ENCODE measurements at regions not wholly inside any gene's neighbourhood (a gene's known extent, or its start where the extent isn't known, plus 50 kb on each side); places are given as distances from the start of the nearest gene placed in this dataset.

- TF ChIP-seq EP300 (IDR thresholded peaks at IDR 0.05): no peak
- no peak for TF ChIP-seq POLR2AphosphoS5 (IDR thresholded peaks at IDR 0.05)
- no peak for TF ChIP-seq CTCF (IDR thresholded peaks at IDR 0.05)
- TF ChIP-seq POLR2A (IDR thresholded peaks at IDR 0.05): no peak
- WGBS, 2 donors: 82 to 83% methylated on average over 22 of the region's 22 CpGs
- intact Hi-C loops (cut with DNase I): no loop called here
- H3K27me3 ChIP-seq: no peaks in the 10 kb centered on the region
- DNase-seq: no peak
- peaks cover 0 to 44% (median 28%) of the 10 kb centered on the region in 4 donors for H3K4me1 ChIP-seq
- no peaks in the 10 kb centered on the region for H3K9me3 ChIP-seq
- H3K36me3 ChIP-seq: no peaks in the 10 kb centered on the region
- no peak overlapping the region for H3K4me3 ChIP-seq
- no peak overlapping the region for H3K27ac ChIP-seq
These were observed 93.4 kb downstream of the THBS2 start for GRCh38 chr6:169160091-169160854.

- TF ChIP-seq EP300 (IDR thresholded peaks at IDR 0.05): no peak
- H3K36me3 ChIP-seq: no peaks in the 10 kb centered on the region
- DNase-seq: no peak
- peaks cover 0 to 38% (median 26%) of the 10 kb centered on the region in 4 donors for H3K4me1 ChIP-seq
- WGBS, 2 donors: 87 to 95% methylated on average over 15 of the region's 15 CpGs
- intact Hi-C loops (cut with DNase I): no loop called here
- H3K27me3 ChIP-seq: no peaks in the 10 kb centered on the region
- H3K4me3 ChIP-seq: no peak overlapping the region
- peak overlapping the region in 2 of 4 donors; percentile 61 to 66 for H3K27ac ChIP-seq
- no peaks in the 10 kb centered on the region for H3K9me3 ChIP-seq
These were observed 94.3 kb downstream of the THBS2 start for GRCh38 chr6:169159331-169159730.

GRCh38 chr6:169158691-169159090 is 95.0 kb downstream of the THBS2 start:
- no peak overlapping the region for H3K4me3 ChIP-seq
- peaks cover 0 to 38% (median 26%) of the 10 kb centered on the region in 4 donors for H3K4me1 ChIP-seq
- H3K9me3 ChIP-seq: no peaks in the 10 kb centered on the region
- peak in 2 of 4 experiments; percentile 21 to 27 for TF ChIP-seq CTCF (IDR thresholded peaks at IDR 0.05)
- TF ChIP-seq POLR2AphosphoS5 (IDR thresholded peaks at IDR 0.05): no peak
- TF ChIP-seq POLR2A (IDR thresholded peaks at IDR 0.05): no peak
- TF ChIP-seq EP300 (IDR thresholded peaks at IDR 0.05): no peak
- H3K36me3 ChIP-seq: no peaks in the 10 kb centered on the region
- peak overlapping the region; percentile 8 to 66 (median 50) for H3K27ac ChIP-seq
- DNase-seq: no peak
- H3K27me3 ChIP-seq: no peaks in the 10 kb centered on the region
- intact Hi-C loops (cut with DNase I): no loop called here
- 82 to 83% methylated on average over 10 of the region's 10 CpGs for WGBS, 2 donors

- Histone ChIP-seq H3K36me3 (no peaks in the 10 kb centered on the region), H3K9me3 (no peaks in the 10 kb centered on the region), H3K4me1 (peaks cover 0 to 38% (median 24%) of the 10 kb centered on the region in 4 donors), H3K27ac (peak overlapping the region; percentile 8 to 66 (median 50)), H3K4me3 (no peak overlapping the region), H3K27me3 (no peaks in the 10 kb centered on the region)
- TF ChIP-seq CTCF (IDR thresholded peaks at IDR 0.05): no peak
- no peak for TF ChIP-seq POLR2A (IDR thresholded peaks at IDR 0.05)
- no peak for TF ChIP-seq EP300 (IDR thresholded peaks at IDR 0.05)
- TF ChIP-seq POLR2AphosphoS5 (IDR thresholded peaks at IDR 0.05): no peak
- intact Hi-C loops (cut with DNase I): no loop called here
- WGBS, 2 donors: 57 to 66% methylated on average over 10 of the region's 10 CpGs
- peak; percentile 80 for DNase-seq
These were observed 95.5 kb downstream of the THBS2 start for GRCh38 chr6:169158174-169158573.

GRCh38 chr6:169157197-169158148 is 96.2 kb downstream of the THBS2 start:
- Histone ChIP-seq H3K9me3 (no peaks in the 10 kb centered on the region), H3K4me3 (no peak overlapping the region), H3K27ac (peak overlapping the region in 2 of 4 donors; percentile 61 to 66), H3K4me1 (peaks cover 0 to 34% (median 21%) of the 10 kb centered on the region in 4 donors), H3K36me3 (no peaks in the 10 kb centered on the region), H3K27me3 (no peaks in the 10 kb centered on the region)
- no peak for DNase-seq
- TF ChIP-seq POLR2AphosphoS5 (IDR thresholded peaks at IDR 0.05): no peak
- no peak for TF ChIP-seq EP300 (IDR thresholded peaks at IDR 0.05)
- no peak for TF ChIP-seq POLR2A (IDR thresholded peaks at IDR 0.05)
- TF ChIP-seq CTCF (IDR thresholded peaks at IDR 0.05): no peak
- intact Hi-C loops (cut with DNase I): no loop called here
- 82 to 88% methylated on average over 22 of the region's 22 CpGs for WGBS, 2 donors
